ENCODE measurements at regions not wholly inside any gene's neighbourhood (a gene's known extent, or its start where the extent isn't known, plus 50 kb on each side); places are given as distances from the start of the nearest gene placed in this dataset.

GRCh38 chr20:58069796-58070663 lies 158.4 kb downstream of the ANKRD60 start:
- no peaks in the 10 kb centered on the region for H3K9me3 Mint-ChIP-seq
- no peaks in the 10 kb centered on the region for H3K36me3 Mint-ChIP-seq
- TF ChIP-seq CTCF (conservative IDR thresholded peaks at IDR 0.05): no peak
- peaks cover 42% of the 10 kb centered on the region for H3K27me3 Mint-ChIP-seq
- H3K27ac Mint-ChIP-seq: no peak overlapping the region
- H3K4me1 Mint-ChIP-seq (ENCODE audit: unreplicated experiment): no peaks in the 10 kb centered on the region
- H3K4me3 Mint-ChIP-seq: no peak overlapping the region
- peak; percentile 45 for DNase-seq (ENCODE audit: extremely low spot score, unreplicated experiment)

- Mint-ChIP-seq H3K27me3 (peaks cover 41% of the 10 kb centered on the region), H3K36me3 (no peaks in the 10 kb centered on the region), H3K27ac (no peak overlapping the region), H3K9me3 (no peaks in the 10 kb centered on the region), H3K4me3 (no peak overlapping the region), H3K4me1 (ENCODE audit: unreplicated experiment) (no peaks in the 10 kb centered on the region)
- no peak for TF ChIP-seq CTCF (conservative IDR thresholded peaks at IDR 0.05)
- DNase-seq (ENCODE audit: extremely low spot score, unreplicated experiment): peak; percentile 42
These were observed 159.2 kb downstream of the ANKRD60 start for GRCh38 chr20:58069207-58069606.

GRCh38 chr20:58065508-58066361 lies 162.7 kb downstream of the ANKRD60 start:
- H3K4me1 Mint-ChIP-seq (ENCODE audit: unreplicated experiment): no peaks in the 10 kb centered on the region
- peaks cover 33% of the 10 kb centered on the region for H3K27me3 Mint-ChIP-seq
- no peak overlapping the region for H3K4me3 Mint-ChIP-seq
- H3K36me3 Mint-ChIP-seq: no peaks in the 10 kb centered on the region
- no peak overlapping the region for H3K27ac Mint-ChIP-seq
- TF ChIP-seq CTCF (conservative IDR thresholded peaks at IDR 0.05): no peak
- peaks cover 4% of the 10 kb centered on the region for H3K9me3 Mint-ChIP-seq
- no peak for DNase-seq (ENCODE audit: extremely low spot score, unreplicated experiment)

GRCh38 chr20:58064411-58065010 lies 163.9 kb downstream of the ANKRD60 start:
- DNase-seq (ENCODE audit: extremely low spot score, unreplicated experiment): peak; percentile 13
- TF ChIP-seq CTCF (conservative IDR thresholded peaks at IDR 0.05): no peak
- Mint-ChIP-seq H3K4me3 (no peak overlapping the region), H3K27me3 (peaks cover 27% of the 10 kb centered on the region), H3K36me3 (no peaks in the 10 kb centered on the region), H3K9me3 (peaks cover 4% of the 10 kb centered on the region), H3K4me1 (ENCODE audit: unreplicated experiment) (no peaks in the 10 kb centered on the region), H3K27ac (no peak overlapping the region)

GRCh38 chr20:58059260-58059544 lies 169.3 kb downstream of the ANKRD60 start:
- Mint-ChIP-seq H3K36me3 (no peaks in the 10 kb centered on the region), H3K27me3 (peaks cover 20% of the 10 kb centered on the region), H3K4me1 (ENCODE audit: unreplicated experiment) (no peaks in the 10 kb centered on the region), H3K4me3 (no peak overlapping the region), H3K9me3 (peaks cover 4% of the 10 kb centered on the region), H3K27ac (no peak overlapping the region)
- TF ChIP-seq CTCF (conservative IDR thresholded peaks at IDR 0.05): no peak
- peak; percentile 50 for DNase-seq (ENCODE audit: extremely low spot score, unreplicated experiment)

Data from type B pancreatic cell (in vitro differentiated cells).